ENCODE measurements at regions not wholly inside any gene's neighbourhood (a gene's known extent, or its start where the extent isn't known, plus 50 kb on each side); places are given as distances from the start of the nearest gene placed in this dataset.

DNA sequence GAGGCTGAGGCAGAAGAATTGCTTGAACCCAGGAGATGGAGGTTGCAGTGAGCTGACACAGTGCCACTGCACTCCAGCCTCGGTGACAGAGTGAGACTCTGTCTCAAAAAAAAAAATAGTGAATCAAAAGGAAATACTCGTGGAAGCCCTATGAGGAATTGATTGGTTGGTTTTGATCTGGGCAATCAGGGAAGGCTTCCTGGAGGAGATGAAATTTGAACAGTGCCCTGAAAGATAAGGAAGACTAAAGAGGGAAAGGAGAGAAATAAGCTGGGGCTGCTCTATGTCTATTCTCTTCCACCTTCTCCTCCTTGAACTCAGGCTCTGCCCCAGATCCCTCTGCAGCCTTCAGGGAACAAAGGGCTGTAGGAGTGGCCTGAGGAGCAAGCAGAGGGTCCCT is 54.1 kb downstream of the IRF2BPL start:
- no peak overlapping the region for H3K4me3 ChIP-seq
- intact Hi-C loops (cut with DNase I), result no loop called here
- no peaks in the 10 kb centered on the region for H3K27me3 ChIP-seq
- no peak for DNase-seq (ENCODE audit: extremely low spot score in 2 of 2)
- peaks cover 4% of the 10 kb centered on the region for H3K4me1 ChIP-seq
- H3K36me3 ChIP-seq, result no peaks in the 10 kb centered on the region
- H3K9me3 ChIP-seq, result no peaks in the 10 kb centered on the region
- no peak overlapping the region for H3K27ac ChIP-seq
- TF ChIP-seq POLR2A (IDR thresholded peaks at IDR 0.05) (no peak), POLR2AphosphoS5 (IDR thresholded peaks at IDR 0.05; ENCODE audit: insufficient read depth in 1 of 2, low read depth in 1 of 2) (no peak)
- TF ChIP-seq, protein P1, sequence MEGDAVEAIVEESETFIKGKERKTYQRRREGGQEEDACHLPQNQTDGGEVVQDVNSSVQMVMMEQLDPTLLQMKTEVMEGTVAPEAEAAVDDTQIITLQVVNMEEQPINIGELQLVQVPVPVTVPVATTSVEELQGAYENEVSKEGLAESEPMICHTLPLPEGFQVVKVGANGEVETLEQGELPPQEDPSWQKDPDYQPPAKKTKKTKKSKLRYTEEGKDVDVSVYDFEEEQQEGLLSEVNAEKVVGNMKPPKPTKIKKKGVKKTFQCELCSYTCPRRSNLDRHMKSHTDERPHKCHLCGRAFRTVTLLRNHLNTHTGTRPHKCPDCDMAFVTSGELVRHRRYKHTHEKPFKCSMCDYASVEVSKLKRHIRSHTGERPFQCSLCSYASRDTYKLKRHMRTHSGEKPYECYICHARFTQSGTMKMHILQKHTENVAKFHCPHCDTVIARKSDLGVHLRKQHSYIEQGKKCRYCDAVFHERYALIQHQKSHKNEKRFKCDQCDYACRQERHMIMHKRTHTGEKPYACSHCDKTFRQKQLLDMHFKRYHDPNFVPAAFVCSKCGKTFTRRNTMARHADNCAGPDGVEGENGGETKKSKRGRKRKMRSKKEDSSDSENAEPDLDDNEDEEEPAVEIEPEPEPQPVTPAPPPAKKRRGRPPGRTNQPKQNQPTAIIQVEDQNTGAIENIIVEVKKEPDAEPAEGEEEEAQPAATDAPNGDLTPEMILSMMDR (IDR thresholded peaks at IDR 0.05), result no peak

DNA sequence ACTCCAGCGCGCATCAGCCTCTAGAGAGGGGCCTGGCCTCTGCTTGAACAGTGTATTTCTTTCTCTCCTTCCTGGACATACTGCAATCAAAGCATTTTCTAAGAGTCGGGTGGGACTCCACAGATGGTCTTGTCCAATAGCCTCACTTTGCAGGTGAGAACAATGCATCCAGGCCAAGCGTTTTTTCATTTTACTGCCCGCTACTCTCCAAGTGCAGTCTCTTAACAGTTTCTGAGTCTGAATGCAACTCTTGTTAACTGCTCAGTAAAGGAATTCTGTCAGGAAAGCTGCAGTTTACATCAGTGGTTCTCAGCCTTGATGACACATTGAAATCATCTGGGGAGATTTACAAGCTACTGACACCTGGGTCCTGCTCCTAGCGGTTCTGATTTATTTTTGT is 57.0 kb downstream of the IRF2BPL start:
- Histone ChIP-seq H3K27me3 (no peaks in the 10 kb centered on the region), H3K4me3 (no peak overlapping the region), H3K4me1 (no peaks in the 10 kb centered on the region), H3K27ac (no peak overlapping the region), H3K9me3 (no peaks in the 10 kb centered on the region), H3K36me3 (no peaks in the 10 kb centered on the region)
- intact Hi-C loops (cut with DNase I), result no loop called here
- no peak for TF ChIP-seq POLR2A (IDR thresholded peaks at IDR 0.05)
- TF ChIP-seq, protein P1 (IDR thresholded peaks at IDR 0.05), result no peak
- no peak for TF ChIP-seq POLR2AphosphoS5 (IDR thresholded peaks at IDR 0.05; ENCODE audit: insufficient read depth in 1 of 2, low read depth in 1 of 2)
- no peak for DNase-seq (ENCODE audit: extremely low spot score in 2 of 2)

DNA sequence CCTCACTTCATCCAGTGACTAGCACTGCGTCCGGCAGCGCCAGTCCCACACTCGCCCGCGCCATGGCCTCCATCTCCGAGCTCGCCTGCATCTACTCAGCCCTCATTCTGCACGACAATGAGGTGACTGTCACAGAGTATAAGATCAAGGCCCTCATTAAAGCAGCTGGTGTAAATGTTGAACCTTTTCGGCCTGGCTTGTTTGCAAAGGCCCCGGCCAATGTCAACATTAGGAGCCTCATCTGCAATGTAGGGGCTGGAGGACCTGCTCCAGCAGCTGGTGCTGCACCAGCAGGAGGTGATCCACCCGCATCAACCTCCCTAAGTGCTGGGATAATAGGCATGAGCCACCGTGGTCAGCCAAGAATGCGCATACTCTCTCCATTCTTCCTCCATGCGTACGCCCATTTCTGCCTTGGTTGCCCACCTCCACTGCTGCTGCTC is 59.9 kb downstream of the IRF2BPL start:
- DNase-seq (ENCODE audit: extremely low spot score in 2 of 2), result no peak
- H3K27ac ChIP-seq, result no peak overlapping the region
- intact Hi-C loops (cut with DNase I), result no loop called here

DNA sequence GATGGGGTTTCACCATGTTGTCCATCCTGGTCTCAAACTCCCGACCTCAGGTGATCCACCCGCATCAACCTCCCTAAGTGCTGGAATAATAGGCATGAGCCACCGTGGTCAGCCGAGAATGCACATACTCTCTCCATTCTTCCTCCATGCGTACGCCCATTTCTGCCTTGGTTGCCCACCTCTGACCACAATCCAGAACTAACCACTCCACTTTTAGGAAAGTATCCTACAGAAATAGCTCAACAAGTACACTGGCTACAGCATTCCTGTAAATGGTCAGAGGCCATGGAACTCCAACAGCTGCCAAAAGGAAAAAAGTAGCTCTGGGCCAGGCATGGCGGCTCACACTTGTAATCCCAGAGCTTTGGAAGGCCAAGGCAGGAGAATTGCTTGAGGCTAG is 60.7 kb downstream of the IRF2BPL start:
- Histone ChIP-seq H3K36me3 (no peaks in the 10 kb centered on the region), H3K4me1 (peaks cover 12% of the 10 kb centered on the region), H3K9me3 (no peaks in the 10 kb centered on the region), H3K27me3 (no peaks in the 10 kb centered on the region), H3K4me3 (no peak overlapping the region), H3K27ac (no peak overlapping the region)
- intact Hi-C loops (cut with DNase I), result no loop called here
- DNase-seq (ENCODE audit: extremely low spot score in 2 of 2), result no peak
- TF ChIP-seq, protein P1 (IDR thresholded peaks at IDR 0.05), result no peak
- TF ChIP-seq POLR2A (IDR thresholded peaks at IDR 0.05) (no peak), POLR2AphosphoS5 (IDR thresholded peaks at IDR 0.05; ENCODE audit: insufficient read depth in 1 of 2, low read depth in 1 of 2) (no peak)

More for the DNA sequence above, 59.9 kb downstream of the IRF2BPL start:
- TF ChIP-seq, protein P1 (IDR thresholded peaks at IDR 0.05), result no peak
- no peak for TF ChIP-seq POLR2A (IDR thresholded peaks at IDR 0.05)
- TF ChIP-seq POLR2AphosphoS5 (IDR thresholded peaks at IDR 0.05; ENCODE audit: insufficient read depth in 1 of 2, low read depth in 1 of 2), result no peak
- Histone ChIP-seq H3K9me3 (no peaks in the 10 kb centered on the region), H3K4me3 (no peak overlapping the region), H3K27me3 (no peaks in the 10 kb centered on the region), H3K4me1 (peaks cover 11% of the 10 kb centered on the region), H3K36me3 (no peaks in the 10 kb centered on the region)

DNA sequence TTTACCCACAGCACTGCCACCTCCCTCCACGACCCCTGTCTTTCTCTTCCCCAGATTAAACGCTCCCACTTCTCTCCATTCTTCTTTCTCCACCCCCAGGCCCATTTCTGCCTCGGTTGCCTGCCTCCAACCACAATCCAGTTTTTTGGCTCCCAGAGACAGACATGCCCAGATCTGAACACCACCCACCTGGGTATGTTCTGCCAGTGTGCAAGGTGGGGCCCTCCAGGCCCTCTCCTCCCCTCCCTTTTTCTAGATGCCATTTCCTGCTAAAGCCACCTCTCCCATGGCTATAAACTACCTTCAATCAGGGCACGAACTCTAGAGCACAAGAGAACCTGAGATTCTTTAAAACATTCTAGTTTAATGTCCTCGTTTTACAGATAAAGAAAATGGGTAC is 63.3 kb downstream of the IRF2BPL start:
- no peaks in the 10 kb centered on the region for H3K27me3 ChIP-seq
- DNase-seq (ENCODE audit: extremely low spot score in 2 of 2), result no peak
- H3K27ac ChIP-seq, result no peak overlapping the region
- TF ChIP-seq POLR2A (IDR thresholded peaks at IDR 0.05), result no peak
- no peak for TF ChIP-seq POLR2AphosphoS5 (IDR thresholded peaks at IDR 0.05; ENCODE audit: insufficient read depth in 1 of 2, low read depth in 1 of 2)
- TF ChIP-seq, protein P1 (IDR thresholded peaks at IDR 0.05), result no peak
- no peaks in the 10 kb centered on the region for H3K36me3 ChIP-seq
- intact Hi-C loops (cut with DNase I), result no loop called here
- H3K9me3 ChIP-seq, result no peaks in the 10 kb centered on the region
- no peak overlapping the region for H3K4me3 ChIP-seq
- peaks cover 34% of the 10 kb centered on the region for H3K4me1 ChIP-seq

Data from vagina (tissue), 2 donors.